ENCODE measurements at regions not wholly inside any gene's neighbourhood (a gene's known extent, or its start where the extent isn't known, plus 50 kb on each side); places are given as distances from the start of the nearest gene placed in this dataset.
"Not testable (repeated sequence)": the region's sequence is repeated elsewhere in the genome, so short reads cannot be mapped to it uniquely, and the experiment has no call there.

- no peaks in the 10 kb centered on the region for H3K27me3 ChIP-seq (ENCODE audit: insufficient read depth, low read length)
- no peak for TF ChIP-seq EZH2 (IDR thresholded peaks at IDR 0.05; ENCODE audit: borderline replicate concordance, low read length)
- TF ChIP-seq, protein P1, sequence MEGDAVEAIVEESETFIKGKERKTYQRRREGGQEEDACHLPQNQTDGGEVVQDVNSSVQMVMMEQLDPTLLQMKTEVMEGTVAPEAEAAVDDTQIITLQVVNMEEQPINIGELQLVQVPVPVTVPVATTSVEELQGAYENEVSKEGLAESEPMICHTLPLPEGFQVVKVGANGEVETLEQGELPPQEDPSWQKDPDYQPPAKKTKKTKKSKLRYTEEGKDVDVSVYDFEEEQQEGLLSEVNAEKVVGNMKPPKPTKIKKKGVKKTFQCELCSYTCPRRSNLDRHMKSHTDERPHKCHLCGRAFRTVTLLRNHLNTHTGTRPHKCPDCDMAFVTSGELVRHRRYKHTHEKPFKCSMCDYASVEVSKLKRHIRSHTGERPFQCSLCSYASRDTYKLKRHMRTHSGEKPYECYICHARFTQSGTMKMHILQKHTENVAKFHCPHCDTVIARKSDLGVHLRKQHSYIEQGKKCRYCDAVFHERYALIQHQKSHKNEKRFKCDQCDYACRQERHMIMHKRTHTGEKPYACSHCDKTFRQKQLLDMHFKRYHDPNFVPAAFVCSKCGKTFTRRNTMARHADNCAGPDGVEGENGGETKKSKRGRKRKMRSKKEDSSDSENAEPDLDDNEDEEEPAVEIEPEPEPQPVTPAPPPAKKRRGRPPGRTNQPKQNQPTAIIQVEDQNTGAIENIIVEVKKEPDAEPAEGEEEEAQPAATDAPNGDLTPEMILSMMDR (IDR thresholded peaks at IDR 0.05; ENCODE audit: low read length): no peak
- no peak overlapping the region for H3K9ac ChIP-seq (ENCODE audit: low read length)
- H3K9me2 ChIP-seq (ENCODE audit: low read depth, low read length): no peaks in the 10 kb centered on the region
- no peaks in the 10 kb centered on the region for H3F3A ChIP-seq (ENCODE audit: insufficient read depth, low read length)
- no peaks in the 10 kb centered on the region for H4K20me1 ChIP-seq (ENCODE audit: insufficient read depth, low read length)
- no peak overlapping the region for H2AFZ ChIP-seq (ENCODE audit: low read length)
- H3K4me3 ChIP-seq (ENCODE audit: low read depth, low read length, poor library complexity, severe bottlenecking): no peak overlapping the region
- H3K36me3 ChIP-seq (ENCODE audit: insufficient read depth, low read length): no peaks in the 10 kb centered on the region
- no peaks in the 10 kb centered on the region for H3K9me3 ChIP-seq (ENCODE audit: low read length)
- H3K4me1 ChIP-seq (ENCODE audit: insufficient read depth, low read length, severe bottlenecking): no peaks in the 10 kb centered on the region
- no peaks in the 10 kb centered on the region for H3K79me2 ChIP-seq (ENCODE audit: insufficient read depth, low read length)
- no peak overlapping the region for H3K27ac ChIP-seq (ENCODE audit: low read depth, low read length, poor library complexity, severe bottlenecking)
- H3K4me2 ChIP-seq (ENCODE audit: low read length): no peak overlapping the region
Measured at GRCh38 chr9:71509054-71509453, 259.3 kb downstream of the CEMIP2 start.

- not testable (repeated sequence) for H3K4me3 ChIP-seq (ENCODE audit: low read depth, low read length, poor library complexity, severe bottlenecking); H4K20me1 ChIP-seq (ENCODE audit: insufficient read depth, low read length); H3K27ac ChIP-seq (ENCODE audit: low read depth, low read length, poor library complexity, severe bottlenecking); H3K4me1 ChIP-seq (ENCODE audit: insufficient read depth, low read length, severe bottlenecking); H3K9ac ChIP-seq (ENCODE audit: low read length); H3K4me2 ChIP-seq (ENCODE audit: low read length); H3K9me3 ChIP-seq (ENCODE audit: low read length); H3K36me3 ChIP-seq (ENCODE audit: insufficient read depth, low read length); H3K9me2 ChIP-seq (ENCODE audit: low read depth, low read length); H2AFZ ChIP-seq (ENCODE audit: low read length); H3F3A ChIP-seq (ENCODE audit: insufficient read depth, low read length); H3K27me3 ChIP-seq (ENCODE audit: insufficient read depth, low read length); H3K79me2 ChIP-seq (ENCODE audit: insufficient read depth, low read length)
Measured at GRCh38 chr9:71508141-71508540, 260.2 kb downstream of the CEMIP2 start.

DNA sequence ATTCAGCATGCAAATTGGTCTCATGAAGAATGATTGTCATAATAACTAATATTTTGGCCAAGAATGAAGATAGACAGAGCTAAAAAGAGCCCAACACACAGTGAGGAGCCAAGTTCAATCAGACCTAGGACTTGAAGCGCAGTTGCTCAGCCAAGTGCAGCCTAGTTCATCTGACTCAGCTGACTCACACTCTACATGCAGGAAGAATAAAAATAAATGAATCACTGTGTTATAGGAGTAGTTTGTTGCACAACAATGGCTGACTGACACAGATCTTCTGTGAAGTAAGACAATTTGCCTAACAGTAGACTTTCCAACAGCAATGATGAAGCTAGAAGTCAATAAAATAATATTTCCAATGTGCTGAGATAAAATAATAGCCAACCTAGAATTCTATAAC lies 261.5 kb downstream of the CEMIP2 start:
- no peak overlapping the region for H3K4me2 ChIP-seq (ENCODE audit: low read length)
- H3K4me1 ChIP-seq (ENCODE audit: insufficient read depth, low read length, severe bottlenecking): no peaks in the 10 kb centered on the region
- no peaks in the 10 kb centered on the region for H4K20me1 ChIP-seq (ENCODE audit: insufficient read depth, low read length)
- H3K4me3 ChIP-seq (ENCODE audit: low read depth, low read length, poor library complexity, severe bottlenecking): no peak overlapping the region
- H3K9me3 ChIP-seq (ENCODE audit: low read length): no peaks in the 10 kb centered on the region
- no peak overlapping the region for H3K27ac ChIP-seq (ENCODE audit: low read depth, low read length, poor library complexity, severe bottlenecking)
- H2AFZ ChIP-seq (ENCODE audit: low read length): no peak overlapping the region
- H3K36me3 ChIP-seq (ENCODE audit: insufficient read depth, low read length): no peaks in the 10 kb centered on the region
- no peaks in the 10 kb centered on the region for H3F3A ChIP-seq (ENCODE audit: insufficient read depth, low read length)
- no peak for TF ChIP-seq EZH2 (IDR thresholded peaks at IDR 0.05; ENCODE audit: borderline replicate concordance, low read length)
- TF ChIP-seq, protein P1 (IDR thresholded peaks at IDR 0.05; ENCODE audit: low read length): no peak
- no peaks in the 10 kb centered on the region for H3K27me3 ChIP-seq (ENCODE audit: insufficient read depth, low read length)
- no peak overlapping the region for H3K9ac ChIP-seq (ENCODE audit: low read length)
- no peaks in the 10 kb centered on the region for H3K79me2 ChIP-seq (ENCODE audit: insufficient read depth, low read length)
- H3K9me2 ChIP-seq (ENCODE audit: low read depth, low read length): no peaks in the 10 kb centered on the region

GRCh38 chr9:71504636-71505035 lies 263.7 kb downstream of the CEMIP2 start:
- no peak overlapping the region for H3K9ac ChIP-seq (ENCODE audit: low read length)
- H3K79me2 ChIP-seq (ENCODE audit: insufficient read depth, low read length): no peaks in the 10 kb centered on the region
- no peaks in the 10 kb centered on the region for H4K20me1 ChIP-seq (ENCODE audit: insufficient read depth, low read length)
- no peaks in the 10 kb centered on the region for H3F3A ChIP-seq (ENCODE audit: insufficient read depth, low read length)
- H3K27ac ChIP-seq (ENCODE audit: low read depth, low read length, poor library complexity, severe bottlenecking): no peak overlapping the region
- H3K36me3 ChIP-seq (ENCODE audit: insufficient read depth, low read length): no peaks in the 10 kb centered on the region
- no peak overlapping the region for H3K4me3 ChIP-seq (ENCODE audit: low read depth, low read length, poor library complexity, severe bottlenecking)
- no peak overlapping the region for H3K4me2 ChIP-seq (ENCODE audit: low read length)
- no peak overlapping the region for H2AFZ ChIP-seq (ENCODE audit: low read length)
- TF ChIP-seq, protein P1 (IDR thresholded peaks at IDR 0.05; ENCODE audit: low read length): no peak
- no peak for TF ChIP-seq EZH2 (IDR thresholded peaks at IDR 0.05; ENCODE audit: borderline replicate concordance, low read length)
- no peaks in the 10 kb centered on the region for H3K9me3 ChIP-seq (ENCODE audit: low read length)
- no peaks in the 10 kb centered on the region for H3K9me2 ChIP-seq (ENCODE audit: low read depth, low read length)
- no peaks in the 10 kb centered on the region for H3K27me3 ChIP-seq (ENCODE audit: insufficient read depth, low read length)
- H3K4me1 ChIP-seq (ENCODE audit: insufficient read depth, low read length, severe bottlenecking): no peaks in the 10 kb centered on the region
